ENCODE measurements at regions not wholly inside any gene's neighbourhood (a gene's known extent, or its start where the extent isn't known, plus 50 kb on each side); places are given as distances from the start of the nearest gene placed in this dataset.

- H3K9ac ChIP-seq (ENCODE audit: low read depth, low read length) = no peak overlapping the region
- H3K79me1 ChIP-seq (ENCODE audit: low read depth in 1 of 2, low read length in 2 of 2) = no peaks in the 10 kb centered on the region
- H3K14ac ChIP-seq (replicated peaks; ENCODE audit: low read depth, low read length) = no peak overlapping the region
- no peak overlapping the region for H2AK5ac ChIP-seq (ENCODE audit: low read depth, low read length)
- no peaks in the 10 kb centered on the region for H3K9me1 ChIP-seq (ENCODE audit: insufficient read depth, low read length)
- no peak overlapping the region for H4K91ac ChIP-seq (ENCODE audit: insufficient read depth, low read depth, low read length)
- TF ChIP-seq, protein P1, sequence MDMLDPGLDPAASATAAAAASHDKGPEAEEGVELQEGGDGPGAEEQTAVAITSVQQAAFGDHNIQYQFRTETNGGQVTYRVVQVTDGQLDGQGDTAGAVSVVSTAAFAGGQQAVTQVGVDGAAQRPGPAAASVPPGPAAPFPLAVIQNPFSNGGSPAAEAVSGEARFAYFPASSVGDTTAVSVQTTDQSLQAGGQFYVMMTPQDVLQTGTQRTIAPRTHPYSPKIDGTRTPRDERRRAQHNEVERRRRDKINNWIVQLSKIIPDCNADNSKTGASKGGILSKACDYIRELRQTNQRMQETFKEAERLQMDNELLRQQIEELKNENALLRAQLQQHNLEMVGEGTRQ (IDR thresholded peaks at IDR 0.05; ENCODE audit: low read depth, low read length) = no peak
- TF ChIP-seq RCOR1 (IDR thresholded peaks at IDR 0.05; ENCODE audit: insufficient replicate concordance, low read length) = no peak
- TF ChIP-seq SMC3 (IDR thresholded peaks at IDR 0.05; ENCODE audit: low read depth, low read length) = no peak
- no peak for TF ChIP-seq CEBPB (IDR thresholded peaks at IDR 0.05; ENCODE audit: low read depth, low read length)
- TF ChIP-seq POLR2A (IDR thresholded peaks at IDR 0.05; ENCODE audit: low read depth, low read length) = no peak
- TF ChIP-seq MAFK (IDR thresholded peaks at IDR 0.05; ENCODE audit: low read depth, low read length) = no peak
- no peak for TF ChIP-seq FOS (IDR thresholded peaks at IDR 0.05; ENCODE audit: low read depth, low read length)
- WGBS, 2 experiments (ENCODE audit: extremely low coverage in 2 of 2, insufficient read length in 1 of 2) = no CpG with 5 or more reads among the region's 1 CpG
- no peak overlapping the region for H4K5ac ChIP-seq (ENCODE audit: low read depth, low read length)
- H3K56ac ChIP-seq (ENCODE audit: extremely low read depth, insufficient read depth, low read length) = no peak overlapping the region
- H2AK9ac ChIP-seq (replicated peaks; ENCODE audit: low read depth, low read length, poor library complexity) = no peak overlapping the region
- ChIA-PET POLR2A (ENCODE audit: unreplicated experiment) (no interaction called here), CTCF (no interaction called here)
- no peak overlapping the region for H3K23ac ChIP-seq (ENCODE audit: low read depth, low read length)
- no TSS peak for BruUV-seq (replicated peaks)
- H3K4me1 ChIP-seq (ENCODE audit: control insufficient read depth, insufficient read depth, low read length) = no peaks in the 10 kb centered on the region
- no peak overlapping the region for H3K4me2 ChIP-seq (ENCODE audit: low read depth, low read length)
- H2BK15ac ChIP-seq (ENCODE audit: low read depth, low read length) = no peak overlapping the region
- H3K18ac ChIP-seq (ENCODE audit: low read depth, low read length) = no peak overlapping the region
- in situ Hi-C loops (cut with MboI; ENCODE audit: low sequenced_read_pairs) (no loop called here), intact Hi-C loops (cut with micrococcal nuclease) (no loop called here), dilution Hi-C loops (cut with HindIII; ENCODE audit: low sequenced_read_pairs, unreplicated experiment) (no loop called here)
- no peak overlapping the region for H2AFZ ChIP-seq (replicated peaks; ENCODE audit: low read length, poor library complexity)
- no peaks in the 10 kb centered on the region for H4K20me1 ChIP-seq (ENCODE audit: insufficient read depth, low read length)
- no peaks in the 10 kb centered on the region for H3K36me3 ChIP-seq (ENCODE audit: control insufficient read depth, insufficient read depth, low read length)
- H2BK120ac ChIP-seq (ENCODE audit: low read depth, low read length) = no peak overlapping the region
- H2BK5ac ChIP-seq (ENCODE audit: low read depth, low read length, poor library complexity, severe bottlenecking) = no peak overlapping the region
- no peaks in the 10 kb centered on the region for H3K27me3 ChIP-seq (ENCODE audit: control insufficient read depth, insufficient read depth, low read length)
- no peak overlapping the region for H3K4ac ChIP-seq (ENCODE audit: low read depth, low read length)
- no peaks in the 10 kb centered on the region; the same call in 1 of the 2 replicates for H3K9me3 ChIP-seq (ENCODE audit: control insufficient read depth, insufficient read depth, low read length)
- no peak overlapping the region for H2BK20ac ChIP-seq (ENCODE audit: low read depth, low read length)
- H3K27ac ChIP-seq (ENCODE audit: insufficient read depth, low read length) = no peak overlapping the region
- H4K8ac ChIP-seq (ENCODE audit: low read depth in 2 of 2, low read length in 2 of 2) = no peak overlapping the region
- no peak for DNase-seq
- no peak overlapping the region for H3K4me3 ChIP-seq (ENCODE audit: insufficient read depth, low read depth, low read length)
- no peak for ATAC-seq (ENCODE audit: low read depth)
Measured at GRCh38 chr5:89901346-89901745, 508.2 kb downstream of the CETN3 start.
